ENCODE measurements at regions not wholly inside any gene's neighbourhood (a gene's known extent, or its start where the extent isn't known, plus 50 kb on each side); places are given as distances from the start of the nearest gene placed in this dataset.

DNA sequence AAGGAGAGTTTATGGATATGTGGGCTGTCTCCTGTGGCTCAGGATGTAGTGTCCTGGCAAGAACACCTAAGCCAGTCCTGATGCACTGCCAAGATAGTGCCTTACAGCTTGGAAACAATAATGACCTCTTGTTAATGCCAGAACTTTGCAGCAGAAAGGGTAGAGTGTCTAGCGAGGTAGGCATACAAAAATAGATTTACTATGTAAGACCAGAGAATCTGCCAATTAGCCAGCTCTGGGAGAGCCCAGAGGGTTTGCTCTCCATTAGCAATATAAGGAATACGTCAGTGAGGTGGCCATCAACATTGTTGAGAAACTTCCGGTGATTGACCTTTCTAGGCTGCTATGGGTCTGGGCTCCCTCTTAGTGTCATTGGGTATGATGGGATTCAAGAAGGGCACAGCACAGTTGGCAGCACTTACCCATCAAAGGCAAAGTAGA lies 178.5 kb upstream of the GALNT2 start:
- no peak for TF ChIP-seq CTCF (IDR thresholded peaks at IDR 0.05; ENCODE audit: insufficient read depth, low read depth, low read length, missing control alignments)
- H3K4me3 ChIP-seq (ENCODE audit: low read length): no peak overlapping the region
- no peak for DNase-seq (ENCODE audit: low read depth)

DNA sequence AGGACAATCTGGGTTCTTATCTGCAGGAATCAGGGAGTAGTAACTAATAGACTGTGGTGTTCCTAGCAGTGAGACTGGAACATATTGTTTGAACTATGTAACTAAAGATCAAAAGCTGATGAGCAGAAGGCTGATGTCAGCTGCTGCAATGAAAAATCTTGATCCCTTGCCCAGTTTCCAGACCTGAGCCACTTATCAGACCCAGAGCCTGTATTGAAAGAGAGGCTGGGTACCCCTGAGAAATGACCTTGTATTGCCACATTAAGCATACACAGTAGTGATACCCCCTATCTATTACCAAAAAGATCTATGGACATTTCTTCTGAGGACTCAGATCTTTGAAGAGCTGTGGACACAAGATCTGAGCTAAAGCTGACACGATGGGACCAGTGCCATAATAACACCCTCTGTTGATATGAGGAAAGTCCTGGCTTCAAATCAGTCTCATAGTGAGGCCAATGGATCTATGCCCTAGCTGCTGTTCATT lies 178.0 kb upstream of the GALNT2 start:
- no peak overlapping the region for H3K4me3 ChIP-seq (ENCODE audit: low read length)
- no peak for TF ChIP-seq CTCF (IDR thresholded peaks at IDR 0.05; ENCODE audit: insufficient read depth, low read depth, low read length, missing control alignments)
- no peak for DNase-seq (ENCODE audit: low read depth)

- H3K4me3 ChIP-seq (ENCODE audit: low read length): no peak overlapping the region
- TF ChIP-seq CTCF (IDR thresholded peaks at IDR 0.05; ENCODE audit: insufficient read depth, low read depth, low read length, missing control alignments): no peak
- no peak for DNase-seq (ENCODE audit: low read depth)
Observed at GRCh38 chr1:229891227-229891626, 175.8 kb upstream of the GALNT2 start.

- H3K4me3 ChIP-seq (ENCODE audit: low read length): no peak overlapping the region
- TF ChIP-seq CTCF (IDR thresholded peaks at IDR 0.05; ENCODE audit: insufficient read depth, low read depth, low read length, missing control alignments): no peak
- DNase-seq (ENCODE audit: low read depth): no peak
Observed at GRCh38 chr1:229892515-229893117, 174.4 kb upstream of the GALNT2 start.

GRCh38 chr1:229893762-229894444 lies 173.1 kb upstream of the GALNT2 start:
- peak; percentile 4 for DNase-seq (ENCODE audit: low read depth)
- H3K4me3 ChIP-seq (ENCODE audit: low read length): no peak overlapping the region
- TF ChIP-seq CTCF (IDR thresholded peaks at IDR 0.05; ENCODE audit: insufficient read depth, low read depth, low read length, missing control alignments): no peak

GRCh38 chr1:229894532-229894931 lies 172.5 kb upstream of the GALNT2 start:
- no peak for TF ChIP-seq CTCF (IDR thresholded peaks at IDR 0.05; ENCODE audit: insufficient read depth, low read depth, low read length, missing control alignments)
- DNase-seq (ENCODE audit: low read depth): peak; percentile 35
- H3K4me3 ChIP-seq (ENCODE audit: low read length): no peak overlapping the region
